ENCODE measurements at regions not wholly inside any gene's neighbourhood (a gene's known extent, or its start where the extent isn't known, plus 50 kb on each side); places are given as distances from the start of the nearest gene placed in this dataset.

GRCh38 chr1:189369612-189370011, 1108.1 kb downstream of the BRINP3 start:
- no peak overlapping the region for H3K14ac ChIP-seq (ENCODE audit: low read length)
- H3K23ac ChIP-seq (ENCODE audit: low read length): no peak overlapping the region
- no peak overlapping the region for H3K9ac ChIP-seq (ENCODE audit: low read length)
- no peak overlapping the region for H2AFZ ChIP-seq (ENCODE audit: insufficient read depth, low read length, poor library complexity)
- H3K4me1 ChIP-seq (ENCODE audit: control insufficient read depth in 1 of 2, insufficient read depth in 2 of 2, low read length in 2 of 2): no peaks in the 10 kb centered on the region
- DNase-seq: no peak
- H2BK12ac ChIP-seq (ENCODE audit: low read length): no peak overlapping the region
- no peak overlapping the region for H4K91ac ChIP-seq (ENCODE audit: low read depth, low read length)
- no peak overlapping the region for H3K4me3 ChIP-seq (ENCODE audit: low read depth, low read length)
- no peak overlapping the region for H3K4me2 ChIP-seq (ENCODE audit: low read length)
- H3K79me1 ChIP-seq (ENCODE audit: low read length): no peaks in the 10 kb centered on the region
- no peak overlapping the region for H4K8ac ChIP-seq (ENCODE audit: low read depth, low read length)
- H3K9me3 ChIP-seq (ENCODE audit: insufficient read depth, low read depth, low read length): no peaks in the 10 kb centered on the region
- H4K12ac ChIP-seq (ENCODE audit: low read depth, low read length): no peak overlapping the region
- H3K36me3 ChIP-seq (ENCODE audit: control insufficient read depth in 1 of 2, insufficient read depth in 2 of 2, low read length in 2 of 2): no peaks in the 10 kb centered on the region
- H2BK120ac ChIP-seq (ENCODE audit: insufficient read depth, low read length, poor library complexity): no peak overlapping the region
- H3K4ac ChIP-seq (ENCODE audit: low read depth, low read length): no peak overlapping the region
- H2BK5ac ChIP-seq (ENCODE audit: low read depth, low read length, poor library complexity): no peak overlapping the region
- no peaks in the 10 kb centered on the region for H3K27me3 ChIP-seq (ENCODE audit: insufficient read depth, low read length)
- no peak overlapping the region for H3K18ac ChIP-seq (ENCODE audit: low read length)
- no peaks in the 10 kb centered on the region for H3K79me2 ChIP-seq (ENCODE audit: control insufficient read depth, insufficient read depth, low read length, poor library complexity)
- H2AK5ac ChIP-seq (ENCODE audit: low read length): no peak overlapping the region
- H3K27ac ChIP-seq (ENCODE audit: low read depth, low read length): no peak overlapping the region

- Histone ChIP-seq H3K4ac (ENCODE audit: low read depth, low read length) (no peak overlapping the region), H2AK5ac (ENCODE audit: low read length) (no peak overlapping the region), H3K36me3 (ENCODE audit: control insufficient read depth in 1 of 2, insufficient read depth in 2 of 2, low read length in 2 of 2) (no peaks in the 10 kb centered on the region), H2BK120ac (ENCODE audit: insufficient read depth, low read length, poor library complexity) (no peak overlapping the region), H4K91ac (ENCODE audit: low read depth, low read length) (no peak overlapping the region), H3K27me3 (ENCODE audit: insufficient read depth, low read length) (no peaks in the 10 kb centered on the region), H3K18ac (ENCODE audit: low read length) (no peak overlapping the region), H3K9me3 (ENCODE audit: insufficient read depth, low read depth, low read length) (no peaks in the 10 kb centered on the region), H3K27ac (ENCODE audit: low read depth, low read length) (no peak overlapping the region), H3K79me1 (ENCODE audit: low read length) (no peaks in the 10 kb centered on the region), H4K12ac (ENCODE audit: low read depth, low read length) (no peak overlapping the region), H3K14ac (ENCODE audit: low read length) (no peak overlapping the region), H3K23ac (ENCODE audit: low read length) (no peak overlapping the region), H3K79me2 (ENCODE audit: control insufficient read depth, insufficient read depth, low read length, poor library complexity) (no peaks in the 10 kb centered on the region), H3K9ac (ENCODE audit: low read length) (no peak overlapping the region), H4K8ac (ENCODE audit: low read depth, low read length) (no peak overlapping the region), H3K4me2 (ENCODE audit: low read length) (no peak overlapping the region), H3K4me1 (ENCODE audit: control insufficient read depth in 1 of 2, insufficient read depth in 2 of 2, low read length in 2 of 2) (no peaks in the 10 kb centered on the region), H2BK5ac (ENCODE audit: low read depth, low read length, poor library complexity) (no peak overlapping the region), H3K4me3 (ENCODE audit: low read depth, low read length) (no peak overlapping the region), H2BK12ac (ENCODE audit: low read length) (no peak overlapping the region), H2AFZ (ENCODE audit: insufficient read depth, low read length, poor library complexity) (no peak overlapping the region)
- WGBS (ENCODE audit: extremely low coverage, insufficient coverage, insufficient read length): no CpG with 5 or more reads among the region's 3 CpGs
- no peak for DNase-seq
Measured at GRCh38 chr1:189374816-189375215, 1102.8 kb downstream of the BRINP3 start.

GRCh38 chr1:189405419-189405818, 1072.2 kb downstream of the BRINP3 start:
- no peaks in the 10 kb centered on the region for H3K4me1 ChIP-seq (ENCODE audit: control insufficient read depth in 1 of 2, insufficient read depth in 2 of 2, low read length in 2 of 2)
- H3K79me1 ChIP-seq (ENCODE audit: low read length): no peaks in the 10 kb centered on the region
- H3K79me2 ChIP-seq (ENCODE audit: control insufficient read depth, insufficient read depth, low read length, poor library complexity): no peaks in the 10 kb centered on the region
- H3K4me2 ChIP-seq (ENCODE audit: low read length): no peak overlapping the region
- no peaks in the 10 kb centered on the region for H3K9me3 ChIP-seq (ENCODE audit: insufficient read depth, low read depth, low read length)
- no peaks in the 10 kb centered on the region for H3K27me3 ChIP-seq (ENCODE audit: insufficient read depth, low read length)
- no peak overlapping the region for H3K4ac ChIP-seq (ENCODE audit: low read depth, low read length)
- H3K4me3 ChIP-seq (ENCODE audit: low read depth, low read length): no peak overlapping the region
- H4K91ac ChIP-seq (ENCODE audit: low read depth, low read length): no peak overlapping the region
- H2AK5ac ChIP-seq (ENCODE audit: low read length): no peak overlapping the region
- no peak overlapping the region for H3K23ac ChIP-seq (ENCODE audit: low read length)
- H3K14ac ChIP-seq (ENCODE audit: low read length): no peak overlapping the region
- no peak overlapping the region for H3K9ac ChIP-seq (ENCODE audit: low read length)
- no CpG with 5 or more reads among the region's 1 CpG for WGBS (ENCODE audit: extremely low coverage, insufficient coverage, insufficient read length)
- no peaks in the 10 kb centered on the region for H3K36me3 ChIP-seq (ENCODE audit: control insufficient read depth in 1 of 2, insufficient read depth in 2 of 2, low read length in 2 of 2)
- H3K27ac ChIP-seq (ENCODE audit: low read depth, low read length): no peak overlapping the region
- no peak overlapping the region for H4K12ac ChIP-seq (ENCODE audit: low read depth, low read length)
- no peak overlapping the region for H3K18ac ChIP-seq (ENCODE audit: low read length)
- no peak overlapping the region for H2BK12ac ChIP-seq (ENCODE audit: low read length)
- no peak overlapping the region for H2AFZ ChIP-seq (ENCODE audit: insufficient read depth, low read length, poor library complexity)
- H4K8ac ChIP-seq (ENCODE audit: low read depth, low read length): no peak overlapping the region
- no peak for DNase-seq
- H2BK120ac ChIP-seq (ENCODE audit: insufficient read depth, low read length, poor library complexity): no peak overlapping the region
- no peak overlapping the region for H2BK5ac ChIP-seq (ENCODE audit: low read depth, low read length, poor library complexity)

GRCh38 chr1:189409774-189410173, 1067.9 kb downstream of the BRINP3 start:
- Histone ChIP-seq H3K79me2 (ENCODE audit: control insufficient read depth, insufficient read depth, low read length, poor library complexity) (no peaks in the 10 kb centered on the region), H3K9me3 (ENCODE audit: insufficient read depth, low read depth, low read length) (no peaks in the 10 kb centered on the region)
- no CpG with 5 or more reads among the region's 3 CpGs for WGBS (ENCODE audit: extremely low coverage, insufficient coverage, insufficient read length)

More at GRCh38 chr1:189409774-189410173, 1067.9 kb downstream of the BRINP3 start:
- Histone ChIP-seq H2AK5ac (ENCODE audit: low read length) (no peak overlapping the region), H2BK5ac (ENCODE audit: low read depth, low read length, poor library complexity) (no peak overlapping the region), H4K91ac (ENCODE audit: low read depth, low read length) (no peak overlapping the region), H3K27me3 (ENCODE audit: insufficient read depth, low read length) (no peaks in the 10 kb centered on the region), H3K36me3 (ENCODE audit: control insufficient read depth in 1 of 2, insufficient read depth in 2 of 2, low read length in 2 of 2) (no peaks in the 10 kb centered on the region), H4K8ac (ENCODE audit: low read depth, low read length) (no peak overlapping the region), H3K4me2 (ENCODE audit: low read length) (no peak overlapping the region), H3K18ac (ENCODE audit: low read length) (no peak overlapping the region), H3K79me1 (ENCODE audit: low read length) (no peaks in the 10 kb centered on the region), H3K14ac (ENCODE audit: low read length) (no peak overlapping the region), H3K23ac (ENCODE audit: low read length) (no peak overlapping the region), H3K4ac (ENCODE audit: low read depth, low read length) (no peak overlapping the region), H2BK120ac (ENCODE audit: insufficient read depth, low read length, poor library complexity) (no peak overlapping the region), H3K9ac (ENCODE audit: low read length) (no peak overlapping the region), H4K12ac (ENCODE audit: low read depth, low read length) (no peak overlapping the region), H2AFZ (ENCODE audit: insufficient read depth, low read length, poor library complexity) (no peak overlapping the region), H3K4me3 (ENCODE audit: low read depth, low read length) (no peak overlapping the region), H3K4me1 (ENCODE audit: control insufficient read depth in 1 of 2, insufficient read depth in 2 of 2, low read length in 2 of 2) (no peaks in the 10 kb centered on the region), H2BK12ac (ENCODE audit: low read length) (no peak overlapping the region), H3K27ac (ENCODE audit: low read depth, low read length) (no peak overlapping the region)
- no peak for DNase-seq

All from trophoblast cell (in vitro differentiated cells and primary cell).